ENCODE measurements at regions not wholly inside any gene's neighbourhood (a gene's known extent, or its start where the extent isn't known, plus 50 kb on each side); places are given as distances from the start of the nearest gene placed in this dataset.
"Not testable (repeated sequence)": the region's sequence is repeated elsewhere in the genome, so short reads cannot be mapped to it uniquely, and the experiment has no call there.

GRCh38 chr10:125553091-125553490, 129.9 kb downstream of the TEX36 start:
- DNase-seq: no peak

DNA sequence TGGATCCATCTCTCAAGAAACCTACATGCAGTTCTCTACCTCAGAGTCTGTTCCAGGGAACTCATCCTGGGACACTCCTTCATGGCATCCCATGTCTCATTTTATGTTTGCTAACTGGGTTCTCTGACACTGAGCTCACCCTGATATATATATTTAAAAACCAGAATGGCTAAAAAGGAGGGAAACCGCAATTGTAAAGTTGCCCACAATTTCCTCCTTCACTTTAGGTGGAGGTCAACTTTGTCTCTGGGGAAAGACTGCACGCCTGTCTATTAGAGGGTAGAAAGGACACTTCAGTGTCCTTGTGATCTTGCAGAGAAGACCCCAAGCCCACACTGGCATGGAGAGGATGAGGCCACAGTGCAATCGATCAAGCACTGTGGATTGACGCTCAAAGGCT, 131.7 kb downstream of the TEX36 start:
- DNase-seq: no peak

- DNase-seq: no peak
These were observed 132.6 kb downstream of the TEX36 start for GRCh38 chr10:125550362-125550761.

DNA sequence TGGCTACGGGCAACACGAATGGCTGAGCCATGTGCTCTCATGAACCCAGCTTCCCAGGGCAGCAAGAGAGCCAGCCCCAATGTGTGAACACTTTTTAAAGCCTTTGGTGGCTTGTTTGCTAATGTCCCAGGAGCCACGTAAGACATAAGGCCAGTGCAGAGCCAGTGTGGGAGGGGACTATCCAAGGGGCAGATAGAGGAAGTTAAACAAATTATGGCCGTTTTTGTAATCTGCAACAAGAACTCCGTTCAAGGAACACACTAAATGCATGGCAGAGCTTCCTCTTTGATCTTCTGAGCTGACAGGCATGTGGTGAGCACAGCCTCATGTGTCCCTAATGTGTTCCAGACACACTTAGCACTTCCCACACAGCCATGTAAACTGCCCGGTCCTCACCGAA, 133.3 kb downstream of the TEX36 start:
- no peak for DNase-seq

DNA sequence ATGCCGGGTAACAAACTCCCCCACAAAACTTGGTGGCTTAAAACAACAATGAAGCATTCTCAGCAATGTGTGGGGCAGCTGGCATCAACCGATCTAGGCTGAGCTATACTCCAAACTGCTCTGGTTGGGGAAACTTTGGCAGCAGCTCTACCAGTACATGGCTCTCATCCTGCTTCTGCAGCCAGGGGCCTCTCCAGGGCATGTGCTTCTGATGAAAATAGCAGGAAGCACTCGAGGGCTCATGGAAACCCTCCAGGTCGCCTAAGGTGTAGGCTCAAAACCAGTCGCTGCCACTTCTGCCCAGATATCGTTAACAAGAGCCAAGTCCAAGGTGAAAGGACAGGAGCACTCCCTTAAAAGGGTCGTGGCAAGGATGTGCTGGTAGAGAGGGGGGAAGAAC, 134.1 kb downstream of the TEX36 start:
- DNase-seq: no peak

DNA sequence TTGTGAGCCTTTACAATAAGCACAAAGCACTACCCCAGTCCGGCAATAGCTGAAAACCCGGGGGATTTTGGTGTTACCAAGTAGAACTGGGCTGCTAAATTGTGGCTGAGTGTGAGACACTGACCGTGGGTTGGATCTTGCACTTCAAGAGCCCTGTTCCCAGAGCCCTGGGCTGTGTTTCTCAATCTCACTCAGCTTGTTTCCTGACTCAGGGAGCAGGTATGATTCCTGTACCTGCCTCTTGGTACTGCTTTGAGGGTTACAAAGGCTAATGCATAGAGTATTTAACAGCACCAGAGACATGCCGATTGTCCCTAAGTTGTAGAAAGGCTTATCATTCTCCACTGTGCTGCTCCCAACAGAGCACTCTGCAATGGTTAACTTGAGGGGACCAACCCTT, 134.6 kb downstream of the TEX36 start:
- DNase-seq: no peak

DNA sequence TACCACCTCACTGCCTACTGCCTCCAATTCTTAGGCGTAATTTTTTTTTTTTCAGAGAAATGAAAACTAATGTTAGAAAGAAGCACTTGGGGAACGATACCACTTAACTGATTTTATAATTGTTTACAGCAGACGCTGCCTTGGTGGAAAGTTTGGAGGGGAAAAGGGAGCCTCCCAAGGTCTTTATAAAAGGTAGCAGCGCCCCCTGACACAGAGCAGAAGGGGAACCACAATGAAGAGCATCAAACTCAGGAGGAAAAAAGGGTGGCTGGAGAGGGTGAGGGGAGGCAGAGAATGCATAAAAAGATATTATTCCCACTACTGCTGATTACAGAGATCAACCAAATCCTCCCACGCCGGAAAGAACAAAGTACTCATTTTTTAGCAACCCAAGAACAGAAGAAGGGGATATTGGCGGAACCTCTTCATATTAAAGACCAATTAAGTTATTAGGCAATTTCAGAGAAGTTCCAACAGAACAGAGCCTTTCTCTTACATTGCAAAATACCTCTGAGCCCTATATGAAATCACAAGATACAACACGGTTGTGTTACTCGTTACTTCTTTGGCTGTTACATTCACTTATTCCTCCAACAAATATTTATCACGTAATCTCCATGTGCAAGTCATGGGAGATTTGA, 135.8 kb downstream of the TEX36 start:
- DNase-seq: no peak

- DNase-seq: no peak
These were observed 139.2 kb downstream of the TEX36 start for GRCh38 chr10:125543796-125544195.

- DNase-seq: no peak
These were observed 143.8 kb downstream of the TEX36 start for GRCh38 chr10:125538947-125539731.

GRCh38 chr10:125536236-125536635, 146.7 kb downstream of the TEX36 start:
- DNase-seq: no peak

- no peak for DNase-seq
These were observed 147.4 kb downstream of the TEX36 start for GRCh38 chr10:125535559-125535958.

GRCh38 chr10:125534515-125534914, 148.4 kb downstream of the TEX36 start:
- no peak for DNase-seq

- DNase-seq: no peak
These were observed 149.1 kb downstream of the TEX36 start for GRCh38 chr10:125533866-125534265.

DNA sequence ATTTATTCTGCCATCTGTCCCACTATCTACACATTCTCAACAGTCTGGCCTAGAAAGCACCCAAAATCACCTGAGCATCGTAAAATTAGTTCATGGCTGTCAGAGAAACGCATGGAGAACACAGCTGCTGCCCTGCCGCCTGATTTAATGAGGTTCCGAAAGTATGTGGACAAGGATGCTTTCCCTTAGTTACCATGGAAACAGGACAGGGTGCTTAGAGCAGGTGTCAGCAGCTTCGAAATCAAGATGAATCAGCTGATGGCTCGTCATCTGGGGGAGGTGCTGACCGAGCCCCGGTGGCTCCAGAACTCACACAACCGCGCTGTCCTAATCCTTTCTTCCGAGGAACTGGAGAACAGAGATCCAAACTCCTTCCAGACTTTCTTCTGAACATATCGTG, 151.5 kb downstream of the TEX36 start:
- no peak for DNase-seq

DNA sequence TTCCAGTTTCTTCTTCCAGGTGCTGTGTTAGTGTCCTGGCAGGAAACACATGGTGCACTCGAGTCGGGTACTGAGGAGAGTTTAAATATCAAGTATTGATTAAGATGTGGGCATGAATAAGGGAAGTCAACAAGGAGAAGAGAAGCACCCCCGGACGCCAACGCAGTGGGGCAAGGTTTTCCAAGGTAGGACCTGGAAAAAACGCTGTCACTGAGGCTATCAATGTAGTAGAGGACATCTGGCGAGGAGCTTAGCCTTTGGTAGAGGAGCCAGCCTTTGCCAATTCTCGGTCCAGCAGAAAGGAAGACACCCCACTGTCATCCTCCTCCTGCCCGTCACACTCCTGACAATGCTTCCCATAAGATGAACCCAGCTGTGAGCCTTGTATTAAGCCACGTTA, 159.6 kb downstream of the TEX36 start:
- DNase-seq: no peak

DNA sequence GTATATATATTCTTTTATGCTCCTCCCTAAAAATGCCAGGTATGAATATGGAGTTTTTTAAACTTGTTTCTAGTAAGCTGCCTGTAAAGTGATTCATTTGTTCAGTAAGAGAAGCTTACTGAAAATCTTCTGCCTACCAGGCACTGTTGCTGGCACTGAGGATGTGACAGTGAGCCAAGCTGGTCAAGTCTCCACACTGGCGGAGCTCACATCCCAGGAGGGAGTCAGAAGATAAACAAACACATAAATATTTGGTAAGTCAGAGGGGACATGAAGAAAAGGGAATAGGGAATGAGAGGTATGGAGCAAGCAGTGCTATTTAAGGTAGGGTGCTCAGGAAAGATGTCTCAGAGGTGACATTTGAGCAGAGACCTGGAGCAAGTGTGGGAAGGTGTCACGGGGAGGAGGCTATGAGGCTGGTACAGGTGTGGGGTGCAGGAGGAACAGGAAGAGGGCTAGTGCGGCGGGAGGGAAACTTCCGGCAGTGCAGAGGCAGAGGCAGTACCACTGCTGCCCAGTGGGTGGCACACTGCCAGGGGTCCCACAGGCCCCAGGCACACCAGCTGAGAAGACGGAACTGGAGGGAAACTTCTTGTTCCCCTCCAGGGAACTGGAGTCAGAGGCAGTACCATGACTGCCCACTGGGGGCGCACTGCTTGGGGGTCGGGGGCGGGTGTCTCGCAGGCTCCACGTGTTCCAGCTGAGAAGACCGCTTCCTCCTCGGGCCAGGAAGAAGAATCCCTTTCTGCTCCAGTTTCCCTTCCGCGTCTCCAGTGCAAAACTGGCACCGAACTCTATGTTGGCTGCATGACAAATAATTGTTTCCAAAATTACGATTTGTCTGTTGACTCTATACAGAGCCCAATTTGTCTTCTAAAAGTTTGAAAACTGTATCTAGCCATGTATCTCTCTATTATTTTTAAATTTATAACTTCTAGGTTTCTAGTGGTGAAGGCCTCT, 161.0 kb downstream of the TEX36 start:
- no peak for DNase-seq

GRCh38 chr10:125520968-125521367, 162.0 kb downstream of the TEX36 start:
- no peak for DNase-seq

DNA sequence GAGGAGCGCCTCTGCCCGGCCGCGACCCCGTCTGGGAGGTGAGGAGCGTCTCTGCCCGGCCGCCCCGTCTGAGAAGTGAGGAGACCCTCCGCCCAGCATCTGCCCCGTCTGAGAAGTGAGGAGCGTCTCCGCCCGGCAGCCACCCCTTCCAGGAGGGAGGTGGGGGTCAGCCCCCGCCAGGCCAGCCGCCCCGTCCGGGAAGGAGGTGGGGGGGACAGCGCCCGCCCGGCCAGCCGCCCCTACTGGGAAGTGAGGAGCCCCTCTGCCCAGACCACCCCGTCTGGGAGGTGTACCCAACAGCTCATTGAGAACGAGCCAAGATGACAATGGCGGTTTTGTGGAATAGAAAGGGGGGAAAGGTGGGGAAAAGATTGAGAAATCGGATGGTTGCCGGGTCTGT, 164.6 kb downstream of the TEX36 start:
- not testable (repeated sequence) for DNase-seq

GRCh38 chr10:125515571-125515970, 167.4 kb downstream of the TEX36 start:
- DNase-seq: no peak

DNA sequence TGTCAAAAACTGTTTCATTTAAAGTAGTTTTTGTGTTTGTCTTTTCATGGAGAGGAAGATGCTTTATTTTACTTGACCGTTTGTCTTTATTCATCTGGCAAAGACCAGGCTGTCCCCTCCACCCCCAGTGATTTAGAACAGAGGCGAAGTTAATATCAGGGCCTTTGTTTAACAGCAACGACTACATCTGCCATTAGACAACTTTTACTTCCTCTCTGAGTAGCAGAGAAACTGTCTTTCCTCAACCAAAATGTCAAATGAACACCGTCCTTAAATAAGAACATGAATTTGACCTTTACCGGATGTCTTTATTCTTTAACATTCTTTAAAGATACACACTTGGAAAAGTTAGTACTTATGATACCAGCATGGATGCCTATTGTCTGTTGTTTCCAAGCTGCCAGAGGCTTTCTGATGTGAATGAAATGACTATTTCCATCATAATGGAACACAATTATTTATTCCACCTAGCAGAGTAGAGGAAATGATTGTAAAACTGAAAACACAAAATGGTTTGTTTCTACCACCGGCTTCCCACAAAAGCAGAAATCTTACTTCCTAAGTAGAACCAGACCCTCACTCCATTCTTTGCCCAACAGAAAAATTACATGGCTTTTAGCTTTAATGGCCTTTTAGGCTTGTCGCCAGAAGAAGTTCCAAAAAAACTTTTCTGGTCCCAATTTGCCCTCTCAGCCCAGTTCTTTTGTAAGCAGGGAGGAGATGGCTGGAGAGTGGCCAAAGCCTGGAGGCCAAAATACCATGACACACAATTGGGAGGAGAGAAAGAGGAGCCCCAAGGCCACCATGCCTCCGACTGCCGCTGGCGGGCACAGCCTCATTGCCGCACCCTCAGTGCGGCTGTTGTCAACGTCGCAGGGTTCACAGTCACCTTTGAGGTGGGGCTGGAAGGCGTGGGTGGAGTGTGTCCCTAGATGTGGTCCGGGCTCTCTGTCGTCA, 168.5 kb downstream of the TEX36 start:
- DNase-seq: peak in 1 of 2 donors; percentile 2

DNA sequence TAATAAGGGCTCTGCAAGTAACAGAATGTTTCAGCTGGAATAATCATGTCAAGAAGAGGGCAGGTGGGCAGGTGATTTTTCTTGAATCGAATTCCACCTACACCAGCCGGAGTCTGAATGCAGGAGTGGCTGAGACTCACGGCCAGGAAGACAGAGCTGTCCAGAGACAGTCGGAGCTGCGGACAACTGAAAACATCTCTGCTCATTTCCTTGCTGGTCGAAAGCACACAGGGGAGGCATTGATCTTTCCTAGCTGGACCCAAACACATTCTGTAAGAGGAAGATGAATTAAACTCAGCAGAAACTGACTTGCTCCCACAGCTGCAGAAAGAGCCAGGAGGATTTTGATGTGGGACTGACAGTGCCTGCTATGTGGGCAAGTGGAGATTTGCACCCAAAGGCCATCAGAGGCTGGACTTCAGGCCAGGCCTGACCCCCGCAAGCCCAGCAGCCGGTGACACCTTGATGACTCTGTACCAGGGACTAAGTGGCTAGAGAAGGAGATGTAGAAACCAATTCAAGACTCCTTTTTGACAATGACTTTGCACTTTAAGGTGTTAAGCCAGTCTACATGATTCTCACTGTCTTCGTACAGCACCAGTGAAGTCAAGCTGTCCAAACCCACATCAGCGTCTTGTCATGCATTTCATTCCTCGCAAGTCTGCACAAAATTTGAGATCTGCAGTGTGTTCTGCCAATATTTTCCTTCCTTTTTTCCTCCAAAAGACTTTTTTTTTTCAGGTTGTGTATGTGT, 169.4 kb downstream of the TEX36 start:
- DNase-seq: no peak

- no peak for DNase-seq
These were observed 172.0 kb downstream of the TEX36 start for GRCh38 chr10:125510998-125511397.

All from CD4-positive, alpha-beta T cell treated with Interleukin-1 beta for 1 hour (primary cell).